Activated T-helper 17 cell treated with anti-CD3 and anti-CD28 coated beads, Interleukin-2, amount 50 U/mL, for 72 hours (primary cell): ENCODE measurements at regions not wholly inside any gene's neighbourhood (a gene's known extent, or its start where the extent isn't known, plus 50 kb on each side); places are given as distances from the start of the nearest gene placed in this dataset.
"Not testable (repeated sequence)": the region's sequence is repeated elsewhere in the genome, so short reads cannot be mapped to it uniquely, and the experiment has no call there.

ENCODE experiments used
- ATAC-seq: fragments of 150-1000 bp; cut with Tn5 transposase; replicated peaks from 2 replicates; pipeline ENCODE4 v1.10.0; 2021; ENCODE audit warnings: mild to moderate bottlenecking, moderate library complexity
- H3K27ac Mint-ChIP-seq: one replicate; pipeline ENCODE4 v1.8.0; 2022; ENCODE audit warnings: mixed read lengths
- H3K27me3 Mint-ChIP-seq: one replicate; pipeline ENCODE4 v1.8.0; 2022; ENCODE audit warnings: mixed read lengths
- H3K36me3 Mint-ChIP-seq: one replicate; pipeline ENCODE4 v1.8.0; 2022; ENCODE audit warnings: low read depth, mild to moderate bottlenecking, mixed read lengths
- H3K4me1 Mint-ChIP-seq: one replicate; pipeline ENCODE4 v1.8.0; 2022; ENCODE audit warnings: mixed read lengths
- H3K4me3 Mint-ChIP-seq: one replicate; pipeline ENCODE4 v1.8.0; 2022; ENCODE audit warnings: mild to moderate bottlenecking, mixed read lengths
- H3K9me3 Mint-ChIP-seq: one replicate; pipeline ENCODE4 v1.8.0; 2022; ENCODE audit warnings: mixed read lengths

DNA sequence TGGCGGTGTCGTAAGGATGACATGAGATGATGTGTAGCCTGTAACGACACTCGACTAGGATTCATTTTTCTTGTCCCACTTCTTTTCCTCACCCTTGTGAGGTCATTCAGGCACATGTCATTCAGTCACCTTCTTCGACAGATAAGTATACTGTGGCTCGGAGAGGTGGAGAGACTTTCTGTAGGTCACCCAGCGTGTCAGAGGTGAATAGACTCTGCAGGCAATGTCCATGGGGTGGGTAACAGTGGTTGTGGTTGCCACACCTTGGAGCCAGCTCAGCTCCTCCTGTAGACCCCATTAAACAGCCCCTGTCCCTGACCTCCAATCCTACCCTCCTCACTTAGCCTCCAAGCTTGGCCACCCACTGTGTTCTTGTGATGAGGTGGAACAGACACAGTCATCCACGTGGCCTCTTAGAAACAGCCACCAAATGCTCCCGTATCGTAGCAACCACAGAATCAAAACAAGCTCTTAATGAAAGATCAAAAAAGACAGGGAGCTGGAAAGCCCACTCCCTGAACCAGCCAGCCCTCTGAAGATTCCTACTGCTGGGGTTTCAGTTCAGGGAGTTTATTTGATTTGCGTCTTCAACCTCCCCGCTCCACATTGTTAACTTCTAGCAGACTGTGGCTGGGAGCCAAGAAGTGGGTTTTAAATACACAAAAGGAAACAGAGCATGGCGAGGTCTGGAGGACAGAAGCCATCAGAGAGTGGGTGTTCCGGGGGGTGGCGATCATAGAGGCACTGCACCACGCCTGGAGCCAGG, 89.0 kb upstream of the GRK3 start:
- Mint-ChIP-seq H3K27ac (no peak overlapping the region), H3K36me3 (no peaks in the 10 kb centered on the region), H3K4me1 (no peaks in the 10 kb centered on the region), H3K9me3 (no peaks in the 10 kb centered on the region), H3K27me3 (peaks cover 16% of the 10 kb centered on the region), H3K4me3 (no peak overlapping the region)
- ATAC-seq: peak; percentile 39

DNA sequence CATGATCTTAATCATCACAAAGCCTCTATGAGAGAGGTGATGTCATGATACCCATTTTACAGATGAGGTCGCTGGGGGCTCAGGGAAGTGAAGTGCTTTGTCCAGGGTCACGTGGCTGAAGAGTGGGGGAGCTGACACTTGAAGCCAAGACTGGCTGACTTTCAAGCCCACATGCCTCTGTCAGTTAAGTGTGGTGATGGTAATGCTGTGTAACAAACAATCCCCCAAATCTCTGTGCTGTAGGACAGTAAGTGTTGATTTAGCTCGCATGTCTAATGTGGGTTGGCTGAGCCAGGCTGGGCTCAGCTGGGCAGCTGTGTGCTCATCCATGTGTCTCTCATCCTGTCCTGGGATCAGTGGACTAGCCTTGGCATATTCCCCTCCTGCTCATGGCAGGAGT, 87.1 kb upstream of the GRK3 start:
- no peaks in the 10 kb centered on the region for H3K36me3 Mint-ChIP-seq
- H3K4me3 Mint-ChIP-seq: no peak overlapping the region

DNA sequence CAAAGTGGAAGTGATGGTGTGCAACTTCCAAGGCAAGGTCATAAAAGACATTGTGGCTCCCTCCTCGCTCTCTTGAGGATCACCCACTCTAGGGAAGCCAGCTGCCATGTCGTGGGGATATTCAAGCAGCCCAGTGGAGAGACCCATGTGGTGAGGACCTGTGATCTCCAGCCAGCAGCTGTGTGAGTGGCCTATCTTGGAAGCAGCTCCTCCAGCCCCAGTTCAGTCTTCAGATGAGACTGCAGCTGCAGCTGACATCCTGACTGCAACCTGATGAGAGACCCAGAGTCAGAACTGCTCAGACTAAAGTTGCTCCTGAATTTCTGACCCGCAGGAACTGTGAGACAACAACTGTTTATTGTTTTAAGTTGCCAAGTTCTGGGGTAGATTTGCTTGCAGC, 86.4 kb upstream of the GRK3 start:
- no peak overlapping the region for H3K27ac Mint-ChIP-seq
- no peaks in the 10 kb centered on the region for H3K36me3 Mint-ChIP-seq
- H3K27me3 Mint-ChIP-seq: peaks cover 16% of the 10 kb centered on the region
- no peaks in the 10 kb centered on the region for H3K9me3 Mint-ChIP-seq
- no peaks in the 10 kb centered on the region for H3K4me1 Mint-ChIP-seq
- no peak overlapping the region for H3K4me3 Mint-ChIP-seq
- ATAC-seq: no peak

More for the DNA sequence above, 87.1 kb upstream of the GRK3 start:
- Mint-ChIP-seq H3K27ac (no peak overlapping the region), H3K27me3 (peaks cover 16% of the 10 kb centered on the region), H3K4me1 (no peaks in the 10 kb centered on the region), H3K9me3 (no peaks in the 10 kb centered on the region)
- ATAC-seq: no peak

DNA sequence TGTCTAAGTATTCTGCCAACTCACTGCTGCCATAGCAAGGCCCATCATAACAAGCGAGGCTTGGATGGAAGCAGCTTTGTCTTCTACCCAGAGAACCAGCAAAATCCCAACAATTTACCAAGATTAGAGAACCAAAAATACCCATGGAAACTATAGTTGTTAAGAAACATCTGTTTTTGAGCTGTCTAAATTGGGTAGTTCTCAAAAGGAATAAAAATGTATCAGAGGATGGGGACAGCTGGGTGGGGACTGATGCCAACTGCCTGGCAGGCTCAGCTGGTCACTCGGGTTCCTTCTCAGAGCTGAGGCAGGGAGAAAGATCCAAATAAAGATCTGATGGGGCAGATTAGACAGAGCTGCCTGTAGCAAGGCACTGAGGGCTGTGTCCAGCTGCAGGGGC, 85.9 kb upstream of the GRK3 start:
- Mint-ChIP-seq H3K27me3 (peaks cover 16% of the 10 kb centered on the region), H3K4me3 (no peak overlapping the region), H3K36me3 (no peaks in the 10 kb centered on the region), H3K9me3 (no peaks in the 10 kb centered on the region), H3K27ac (no peak overlapping the region), H3K4me1 (no peaks in the 10 kb centered on the region)
- ATAC-seq: no peak

DNA sequence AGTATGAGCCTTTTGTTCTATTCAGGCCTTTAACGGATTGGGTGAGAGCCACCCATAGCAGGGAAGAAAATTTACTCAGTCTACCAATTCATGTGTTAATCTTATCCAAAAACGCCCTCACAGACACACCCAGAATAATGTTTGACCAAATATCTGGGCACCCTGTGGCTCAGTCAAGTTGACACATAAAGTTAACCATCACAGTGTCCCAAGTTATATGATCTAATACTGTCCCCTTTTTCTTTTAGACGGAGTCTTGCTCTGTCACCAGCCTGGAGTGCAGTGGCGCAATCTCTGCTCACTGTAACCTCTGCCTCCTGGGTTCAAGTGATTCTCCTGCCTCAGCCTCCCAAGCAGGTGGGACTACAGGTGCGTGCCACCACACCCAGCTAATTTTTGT, 83.6 kb upstream of the GRK3 start:
- H3K9me3 Mint-ChIP-seq, H3K27me3 Mint-ChIP-seq, H3K36me3 Mint-ChIP-seq, ATAC-seq, H3K27ac Mint-ChIP-seq, H3K4me3 Mint-ChIP-seq: not testable (repeated sequence)
- peaks cover 13% of the 10 kb centered on the region for H3K4me1 Mint-ChIP-seq

DNA sequence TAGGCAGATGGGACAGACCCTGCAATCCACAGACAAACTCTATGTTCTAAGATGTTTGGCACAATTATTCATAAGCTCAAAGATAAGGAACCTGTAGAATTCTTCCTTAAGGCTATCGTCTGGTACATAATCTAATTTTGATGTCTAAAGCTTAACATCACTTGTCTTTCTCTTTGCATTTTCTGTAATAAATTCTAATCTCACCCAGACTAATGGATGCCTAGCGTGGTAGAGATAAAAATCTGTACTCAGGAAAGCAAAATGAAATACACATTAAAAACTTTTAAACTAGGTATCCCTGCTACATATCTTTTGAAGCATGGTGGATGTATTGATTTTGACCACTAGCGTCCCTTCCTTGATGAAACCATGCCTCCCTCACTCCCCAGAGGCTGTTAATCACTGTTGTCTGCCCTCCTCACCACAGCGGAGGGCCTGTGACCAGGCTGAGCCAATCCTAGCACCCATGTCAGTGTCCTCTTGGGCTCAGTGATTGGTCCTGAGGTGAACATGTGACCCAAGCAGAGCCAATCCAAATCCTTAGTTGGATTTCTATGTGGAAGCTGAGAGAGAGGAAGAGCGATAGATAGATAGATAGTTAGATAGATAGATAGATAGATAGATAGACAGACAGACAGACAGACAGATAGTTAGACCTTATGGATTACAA, 82.2 kb upstream of the GRK3 start:
- no peaks in the 10 kb centered on the region for H3K27me3 Mint-ChIP-seq
- H3K27ac Mint-ChIP-seq: no peak overlapping the region
- H3K36me3 Mint-ChIP-seq: no peaks in the 10 kb centered on the region
- no peaks in the 10 kb centered on the region for H3K9me3 Mint-ChIP-seq
- peaks cover 13% of the 10 kb centered on the region for H3K4me1 Mint-ChIP-seq
- H3K4me3 Mint-ChIP-seq: no peak overlapping the region
- no peak for ATAC-seq

DNA sequence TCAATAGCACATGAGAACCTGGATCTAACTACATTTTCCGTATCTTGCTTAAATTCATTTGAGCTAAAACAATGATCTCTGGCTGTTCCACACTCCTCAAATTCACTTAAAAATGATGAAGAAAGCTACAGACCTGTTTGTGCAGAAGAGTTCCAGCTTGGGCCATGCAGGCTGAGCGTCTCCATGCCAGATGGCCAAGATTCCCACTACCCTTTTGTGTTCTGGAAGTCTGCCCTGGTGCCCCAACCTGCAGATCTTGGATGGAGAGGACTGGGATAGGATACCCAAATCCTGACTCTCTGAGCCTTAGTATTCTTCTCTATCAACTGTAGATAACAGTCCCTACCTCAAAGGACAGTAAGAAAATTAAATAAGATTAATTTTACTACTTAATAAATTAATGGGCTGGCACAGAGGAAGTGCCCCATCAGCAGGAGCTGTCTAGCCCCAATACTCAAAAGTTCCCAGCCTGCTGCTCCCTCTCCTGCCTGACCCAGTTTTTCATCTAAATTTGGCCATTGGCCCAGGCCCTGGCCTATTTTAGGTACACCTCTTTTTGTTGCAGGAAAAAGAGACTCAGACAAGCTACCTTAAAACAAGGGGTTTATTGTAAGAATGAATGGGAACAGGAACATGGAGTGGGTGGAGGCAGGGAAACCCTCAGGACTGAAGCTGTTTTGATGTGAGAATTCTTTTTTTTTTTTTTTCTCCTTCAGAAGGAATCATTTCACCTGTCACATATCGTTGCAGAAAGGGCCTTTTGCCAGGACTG, 81.4 kb upstream of the GRK3 start:
- Mint-ChIP-seq H3K27me3 (no peaks in the 10 kb centered on the region), H3K4me3 (no peak overlapping the region), H3K36me3 (no peaks in the 10 kb centered on the region), H3K27ac (peak overlapping the region; percentile 49), H3K9me3 (no peaks in the 10 kb centered on the region), H3K4me1 (peaks cover 21% of the 10 kb centered on the region)
- ATAC-seq: no peak

DNA sequence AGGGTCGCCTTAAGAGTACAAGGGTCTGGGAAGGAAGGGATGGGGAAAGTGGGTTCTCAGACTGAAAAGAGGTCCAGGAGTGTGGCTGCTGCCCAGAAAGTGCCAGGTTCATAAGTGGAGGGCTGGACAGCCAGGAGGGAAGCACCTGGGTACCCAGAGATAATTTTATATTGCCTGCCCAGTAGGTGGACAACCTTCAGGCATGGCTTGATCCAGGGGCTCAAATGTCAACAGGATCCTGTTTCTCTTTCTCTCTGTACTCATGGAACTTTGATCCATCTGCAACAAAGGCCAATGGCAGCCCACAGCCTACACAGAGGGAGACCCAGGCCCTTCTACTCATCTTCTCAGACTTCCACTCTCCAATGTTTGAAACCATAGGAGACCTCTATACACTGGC, 80.5 kb upstream of the GRK3 start:
- Mint-ChIP-seq H3K4me3 (no peak overlapping the region), H3K27ac (peak overlapping the region; percentile 73), H3K9me3 (no peaks in the 10 kb centered on the region), H3K4me1 (peaks cover 23% of the 10 kb centered on the region), H3K36me3 (no peaks in the 10 kb centered on the region), H3K27me3 (no peaks in the 10 kb centered on the region)
- ATAC-seq: no peak

DNA sequence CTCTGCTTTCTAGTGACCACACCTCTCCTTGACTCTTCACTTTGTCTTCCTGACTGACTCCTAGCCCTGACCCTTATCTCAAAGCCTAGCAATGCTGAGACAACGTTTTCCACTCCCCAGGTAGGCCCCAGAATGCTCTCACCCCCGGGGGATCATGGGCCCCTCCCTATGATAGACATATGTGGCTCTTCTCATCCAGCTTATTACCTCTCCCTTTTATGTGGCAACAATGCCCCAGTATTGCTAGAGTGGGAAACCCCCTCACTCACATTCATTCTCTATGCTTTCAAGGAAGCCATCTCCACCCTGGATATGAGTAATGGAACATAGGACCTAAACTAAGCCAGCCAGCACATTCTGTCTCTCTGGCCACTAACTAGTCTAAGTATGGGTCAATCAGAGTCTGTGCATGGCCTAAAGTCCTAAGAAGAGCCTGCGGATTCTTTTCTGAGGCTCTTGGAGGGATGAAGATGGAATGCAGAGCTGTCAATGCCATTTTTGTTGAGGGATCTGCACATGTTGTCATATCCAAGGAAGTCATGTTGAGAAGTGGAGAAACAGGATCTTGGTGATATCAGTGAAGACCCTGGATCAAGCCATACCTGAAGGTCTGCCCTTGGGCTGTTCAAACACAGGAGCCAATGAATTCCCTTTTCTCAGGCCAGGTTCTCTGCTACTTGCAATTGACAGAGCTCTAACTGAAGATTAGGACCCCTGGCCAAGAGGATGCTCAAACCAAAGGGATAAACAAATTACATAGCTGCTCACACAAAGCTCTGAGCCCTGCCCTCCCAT, 79.8 kb upstream of the GRK3 start:
- Mint-ChIP-seq H3K4me3 (no peak overlapping the region), H3K9me3 (no peaks in the 10 kb centered on the region), H3K27me3 (no peaks in the 10 kb centered on the region), H3K4me1 (peaks cover 23% of the 10 kb centered on the region), H3K27ac (peak overlapping the region; percentile 73), H3K36me3 (no peaks in the 10 kb centered on the region)
- ATAC-seq: peak; percentile 66

DNA sequence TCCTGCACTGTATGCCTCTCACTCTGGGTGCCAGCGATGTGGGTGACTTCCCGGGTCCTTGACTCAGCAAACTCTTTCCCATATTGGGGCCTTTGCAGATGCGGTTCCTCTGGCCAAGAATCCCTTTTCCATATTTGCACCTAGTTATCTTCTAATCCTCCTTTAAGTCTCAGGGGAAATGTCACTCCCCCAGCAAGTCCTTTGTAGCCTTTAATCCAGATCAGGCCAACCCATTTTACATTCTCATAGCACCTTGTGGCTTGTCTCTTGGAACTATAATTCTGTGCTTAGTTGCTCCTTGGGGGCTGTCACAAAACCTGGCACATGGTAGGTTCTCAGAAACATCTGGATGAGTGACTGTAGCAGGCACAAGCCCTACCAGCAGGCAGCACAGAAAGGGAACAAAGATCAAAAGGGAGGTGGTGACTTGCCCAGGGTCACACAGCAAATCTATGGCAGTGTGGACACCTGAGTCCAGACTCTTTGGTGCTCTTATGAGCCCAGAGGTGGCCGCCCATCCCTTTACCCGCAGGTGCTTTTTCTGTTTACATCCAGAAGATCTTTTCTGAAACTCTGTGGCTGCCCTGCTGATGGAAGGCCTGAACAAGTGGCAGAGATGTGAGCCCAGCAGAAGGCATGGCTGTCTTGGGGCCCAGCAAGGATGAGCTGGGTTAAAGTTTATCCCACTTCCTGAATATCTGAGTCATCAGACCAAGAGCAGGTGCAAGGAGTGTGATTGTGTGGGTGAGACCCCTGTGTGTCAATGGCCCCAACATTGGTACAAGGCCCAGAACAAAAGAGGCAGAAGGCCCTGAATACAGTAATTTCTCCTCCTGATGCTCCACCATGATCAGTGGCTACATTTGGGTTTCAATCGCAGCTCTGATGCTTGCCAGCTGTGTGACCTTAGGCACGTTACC, 78.6 kb upstream of the GRK3 start:
- H3K27me3 Mint-ChIP-seq: peaks cover 4% of the 10 kb centered on the region
- H3K4me3 Mint-ChIP-seq: peak overlapping the region; percentile 8
- no peaks in the 10 kb centered on the region for H3K9me3 Mint-ChIP-seq
- H3K4me1 Mint-ChIP-seq: peaks cover 23% of the 10 kb centered on the region
- ATAC-seq: peak; percentile 55
- H3K36me3 Mint-ChIP-seq: no peaks in the 10 kb centered on the region
- H3K27ac Mint-ChIP-seq: peak overlapping the region; percentile 73

DNA sequence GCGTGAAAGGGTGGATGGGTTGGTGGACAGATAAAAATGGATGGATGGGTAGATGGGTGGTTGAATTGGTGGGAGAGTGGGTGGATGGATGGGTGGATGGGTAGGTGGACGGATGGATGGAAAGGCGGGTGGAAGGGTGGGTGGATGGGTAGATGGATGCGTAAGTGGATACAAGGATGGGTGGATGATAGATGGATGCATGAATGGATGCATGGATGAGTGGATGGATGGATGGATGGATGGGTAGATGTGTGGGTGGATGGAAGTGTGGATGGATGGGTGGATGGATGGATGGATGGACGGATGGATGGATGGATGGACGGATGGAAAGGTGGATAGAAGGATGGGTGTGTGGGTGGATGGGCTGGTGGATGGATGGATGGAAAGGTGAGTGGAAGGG, 77.0 kb upstream of the GRK3 start:
- H3K27me3 Mint-ChIP-seq: peaks cover 16% of the 10 kb centered on the region
- no peak overlapping the region for H3K4me3 Mint-ChIP-seq
- no peak overlapping the region for H3K27ac Mint-ChIP-seq
- H3K4me1 Mint-ChIP-seq: peaks cover 23% of the 10 kb centered on the region
- ATAC-seq: no peak
- no peaks in the 10 kb centered on the region for H3K36me3 Mint-ChIP-seq
- no peaks in the 10 kb centered on the region for H3K9me3 Mint-ChIP-seq

DNA sequence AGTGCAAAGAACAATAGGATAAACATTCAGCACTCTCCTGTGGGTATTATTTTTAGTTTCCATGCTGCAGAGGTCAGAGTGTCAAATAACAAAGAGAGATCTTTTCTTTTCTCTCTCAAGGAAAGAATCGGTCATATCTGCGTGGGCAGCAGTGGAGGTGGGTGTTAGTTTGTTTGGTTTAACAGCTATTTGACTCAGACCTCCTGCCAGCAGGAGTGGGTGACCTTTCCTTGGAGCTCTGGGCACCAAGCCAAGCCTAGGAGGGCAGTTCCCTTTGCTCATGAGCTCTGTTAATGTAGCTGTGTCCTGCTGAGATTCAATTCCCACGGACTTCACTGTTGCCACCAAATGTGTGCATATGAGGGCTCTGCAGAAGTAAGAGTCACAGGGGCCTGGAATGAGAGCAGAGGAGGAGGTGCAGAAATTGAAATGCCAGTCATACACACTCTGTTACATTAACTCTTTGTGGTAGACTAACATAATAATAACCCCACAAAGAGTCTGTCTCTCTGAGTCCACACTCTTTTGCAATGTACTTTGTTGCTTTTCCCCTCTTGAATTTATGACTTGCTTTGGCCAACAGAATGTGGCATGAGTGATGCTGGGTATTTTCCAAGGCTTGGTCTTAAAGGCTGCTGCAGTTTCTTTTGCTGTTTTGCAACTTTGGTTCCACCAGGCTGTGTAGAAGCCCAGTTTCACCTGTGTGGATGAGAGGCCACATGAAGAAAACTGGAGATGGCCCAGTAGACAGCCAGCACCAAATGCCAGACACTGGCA, 76.0 kb upstream of the GRK3 start:
- ATAC-seq: peak; percentile 62
- Mint-ChIP-seq H3K27ac (peak overlapping the region; percentile 57), H3K36me3 (no peaks in the 10 kb centered on the region), H3K27me3 (peaks cover 18% of the 10 kb centered on the region), H3K4me3 (no peak overlapping the region), H3K9me3 (no peaks in the 10 kb centered on the region), H3K4me1 (peaks cover 23% of the 10 kb centered on the region)

DNA sequence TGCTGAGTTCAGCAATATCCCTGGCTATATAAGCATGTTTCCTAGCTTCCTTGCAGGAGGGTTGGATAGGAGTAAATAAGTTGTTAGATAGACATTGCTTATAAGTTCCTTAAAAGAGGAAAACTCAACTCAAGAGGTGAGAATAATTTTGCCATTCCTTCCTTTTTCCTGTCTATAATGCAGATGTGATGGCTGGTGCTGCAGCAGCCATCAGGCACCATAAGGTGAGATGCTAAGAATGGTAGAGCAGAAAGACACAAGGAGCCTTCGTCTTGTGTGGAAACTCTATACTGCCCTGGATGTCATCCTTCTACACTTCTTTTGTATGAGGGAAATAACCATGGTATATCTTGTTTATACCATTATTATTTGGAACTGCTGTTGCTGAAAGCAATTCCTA, 74.5 kb upstream of the GRK3 start:
- H3K36me3 Mint-ChIP-seq: no peaks in the 10 kb centered on the region
- H3K4me3 Mint-ChIP-seq: no peak overlapping the region
- no peak overlapping the region for H3K27ac Mint-ChIP-seq
- H3K27me3 Mint-ChIP-seq: peaks cover 33% of the 10 kb centered on the region
- ATAC-seq: no peak
- peaks cover 16% of the 10 kb centered on the region for H3K4me1 Mint-ChIP-seq
- H3K9me3 Mint-ChIP-seq: no peaks in the 10 kb centered on the region
